Nucleus accumbens (tissue), 56 donors: ENCODE measurements at regions not wholly inside any gene's neighbourhood (a gene's known extent, or its start where the extent isn't known, plus 50 kb on each side); places are given as distances from the start of the nearest gene placed in this dataset.
"Not testable (repeated sequence)": the region's sequence is repeated elsewhere in the genome, so short reads cannot be mapped to it uniquely, and the experiment has no call there.

Experiments
- DNase-seq, 56 donors: peaks; one replicate each; lab custom pipeline; 2025; lab: John Stamatoyannopoulos, UW

GRCh38 chr1:101520302-101520701, 283.5 kb downstream of the S1PR1 start:
- DNase-seq = peak in 1 of 56 donors; percentile 1

- DNase-seq = no peak
Measured at GRCh38 chr1:101522486-101522885, 285.7 kb downstream of the S1PR1 start.

GRCh38 chr1:101526813-101527212, 290.0 kb downstream of the S1PR1 start:
- no peak for DNase-seq

GRCh38 chr1:101532377-101532776, 295.6 kb downstream of the S1PR1 start:
- no peak for DNase-seq

GRCh38 chr1:101540161-101540560, 303.3 kb downstream of the S1PR1 start:
- no peak for DNase-seq

- DNase-seq = no peak
Measured at GRCh38 chr1:101546885-101547284, 310.1 kb downstream of the S1PR1 start.

GRCh38 chr1:101547357-101547756, 310.5 kb downstream of the S1PR1 start:
- no peak for DNase-seq

GRCh38 chr1:101548376-101548775, 311.6 kb downstream of the S1PR1 start:
- DNase-seq = no peak

- DNase-seq = no peak
Measured at GRCh38 chr1:101550581-101550980, 313.8 kb downstream of the S1PR1 start.

- DNase-seq = no peak
Measured at GRCh38 chr1:101566883-101567538, 330.2 kb downstream of the S1PR1 start.

- peak in 3 of 56 donors; percentile 2 to 12 (median 3) for DNase-seq
Measured at GRCh38 chr1:101567582-101568189, 330.9 kb downstream of the S1PR1 start.

GRCh38 chr1:101587741-101588140, 350.9 kb downstream of the S1PR1 start:
- DNase-seq = no peak

- DNase-seq = no peak
Measured at GRCh38 chr1:101588677-101589076, 351.9 kb downstream of the S1PR1 start.

GRCh38 chr1:101592845-101593244, 356.0 kb downstream of the S1PR1 start:
- no peak for DNase-seq

- no peak for DNase-seq
Measured at GRCh38 chr1:101595881-101596374, 359.1 kb downstream of the S1PR1 start.

- not testable (repeated sequence) for DNase-seq
Measured at GRCh38 chr1:101600615-101601014, 363.8 kb downstream of the S1PR1 start.

- no peak for DNase-seq
Measured at GRCh38 chr1:101603726-101604125, 366.9 kb downstream of the S1PR1 start.

- no peak for DNase-seq
Measured at GRCh38 chr1:101605878-101606277, 369.1 kb downstream of the S1PR1 start.

GRCh38 chr1:101613546-101613945, 376.7 kb downstream of the S1PR1 start:
- DNase-seq = no peak

- DNase-seq = no peak
Measured at GRCh38 chr1:101618900-101619299, 377.8 kb downstream of the OLFM3 start.

GRCh38 chr1:101632548-101633272, 364.0 kb downstream of the OLFM3 start:
- DNase-seq = no peak

GRCh38 chr1:101645810-101646209, 350.9 kb downstream of the OLFM3 start:
- no peak for DNase-seq
